PFSK-1 (cell line): ENCODE measurements at regions not wholly inside any gene's neighbourhood (a gene's known extent, or its start where the extent isn't known, plus 50 kb on each side); places are given as distances from the start of the nearest gene placed in this dataset.

Experiments used
- POLR2AphosphoS5 ChIP-seq: IDR thresholded peaks from 2 replicates; pipeline ENCODE4 v1.6.1; 2012; ENCODE audit warnings: low read depth, mild to moderate bottlenecking, control low read depth, low read length, moderate library complexity
- SIN3A ChIP-seq: IDR thresholded peaks from 2 replicates; pipeline ENCODE4 v1.6.1; 2012; ENCODE audit warnings: mild to moderate bottlenecking, low read length, moderate library complexity, borderline replicate concordance; ENCODE audit not compliant: insufficient read depth

GRCh38 chr12:89971880-89972279, 263.2 kb upstream of the ATP2B1 start:
- TF ChIP-seq SIN3A (no peak), POLR2AphosphoS5 (no peak; the same call in 1 of the 2 replicates)
